Skeletal muscle tissue (tissue), 3 donors: ENCODE measurements at regions not wholly inside any gene's neighbourhood (a gene's known extent, or its start where the extent isn't known, plus 50 kb on each side); places are given as distances from the start of the nearest gene placed in this dataset.

Experiments
- H3K27ac ChIP-seq: one replicate; pipeline ENCODE4 v1.7.0; 2013; ENCODE audit warnings: mild to moderate bottlenecking, low read depth, low read length, inconsistent platforms
- H3K27me3 ChIP-seq, 3 donors: one replicate each; pipeline ENCODE4 v1.7.0; 2013; ENCODE audit warnings: low read length in 3 of 3; ENCODE audit not compliant: control insufficient read depth in 3 of 3, insufficient read depth in 3 of 3
- H3K36me3 ChIP-seq, 3 donors: one replicate each; pipeline ENCODE4 v1.7.0; 2013; ENCODE audit warnings: low read length in 3 of 3; ENCODE audit not compliant: control insufficient read depth in 3 of 3, insufficient read depth in 3 of 3
- H3K4me1 ChIP-seq, 3 donors: one replicate each; pipeline ENCODE4 v1.7.0; 2013; ENCODE audit warnings: low read length in 3 of 3, mild to moderate bottlenecking in 3 of 3; ENCODE audit not compliant: control insufficient read depth in 3 of 3, insufficient read depth in 3 of 3
- H3K4me3 ChIP-seq, 3 donors: one replicate each; pipeline ENCODE4 v1.7.0; 2013; ENCODE audit warnings: low read length in 3 of 3
- H3K9ac ChIP-seq, 3 donors: one replicate each; pipeline ENCODE4 v1.7.0; 2013; ENCODE audit warnings: low read length in 3 of 3, mild to moderate bottlenecking in 3 of 3, moderate library complexity in 2 of 3, low read depth in 1 of 3
- H3K9me3 ChIP-seq, 3 donors: one replicate each; pipeline ENCODE4 v1.7.0; 2013; ENCODE audit warnings: low read length in 3 of 3; ENCODE audit not compliant: control insufficient read depth in 3 of 3
- donor health status: Osteomylitis.

DNA sequence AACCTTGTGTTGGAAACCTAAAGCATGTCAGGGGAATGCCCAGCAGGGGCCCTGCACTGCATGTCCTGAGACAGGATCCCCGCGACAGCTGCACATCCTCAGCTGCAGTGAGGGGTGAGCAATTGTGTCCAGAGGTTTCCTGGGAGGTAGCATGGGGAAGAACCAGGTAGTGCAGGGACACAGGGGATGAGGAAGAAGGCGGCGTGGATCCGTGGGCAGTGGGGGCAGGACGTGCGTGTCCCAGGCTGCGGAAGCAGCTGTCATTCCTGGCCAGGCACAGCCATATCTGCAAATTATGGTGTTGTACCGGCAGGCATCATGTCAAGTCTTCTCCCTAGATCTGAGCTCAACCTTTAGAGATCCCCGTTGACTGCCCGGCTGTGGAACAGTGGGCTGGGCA is 238.2 kb upstream of the MYT1L start:
- no peaks in the 10 kb centered on the region for H3K9me3 ChIP-seq
- no peaks in the 10 kb centered on the region for H3K36me3 ChIP-seq
- H3K4me3 ChIP-seq = no peak overlapping the region
- H3K4me1 ChIP-seq = no peaks in the 10 kb centered on the region
- no peak overlapping the region for H3K9ac ChIP-seq
- H3K27ac ChIP-seq = no peak overlapping the region
- peaks cover 0 to 3% (median 3%) of the 10 kb centered on the region in 3 donors for H3K27me3 ChIP-seq

DNA sequence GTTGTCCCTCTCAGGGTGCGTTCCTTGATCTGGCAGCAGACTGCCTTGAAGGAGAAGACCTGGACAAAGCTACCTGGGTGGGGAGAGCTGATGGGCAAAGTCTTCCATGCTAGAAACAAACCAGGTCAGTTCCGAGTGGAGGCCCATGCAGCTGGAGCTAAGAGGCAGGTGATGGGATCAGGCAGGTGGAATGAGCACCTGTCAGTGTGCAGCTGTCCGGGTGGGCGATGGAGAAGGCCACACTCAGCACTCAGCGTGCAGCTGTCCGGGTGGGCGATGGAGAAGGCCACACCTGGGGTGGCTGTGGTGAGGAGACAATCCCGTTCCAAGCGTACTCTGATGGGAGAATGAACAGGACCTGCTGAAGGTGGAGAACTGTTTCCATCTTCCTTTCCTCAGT is 237.3 kb upstream of the MYT1L start:
- Histone ChIP-seq H3K27ac (no peak overlapping the region), H3K27me3 (peaks cover 0 to 3% (median 2%) of the 10 kb centered on the region in 3 donors), H3K36me3 (no peaks in the 10 kb centered on the region), H3K4me1 (no peaks in the 10 kb centered on the region), H3K9ac (no peak overlapping the region), H3K4me3 (no peak overlapping the region), H3K9me3 (no peaks in the 10 kb centered on the region)

DNA sequence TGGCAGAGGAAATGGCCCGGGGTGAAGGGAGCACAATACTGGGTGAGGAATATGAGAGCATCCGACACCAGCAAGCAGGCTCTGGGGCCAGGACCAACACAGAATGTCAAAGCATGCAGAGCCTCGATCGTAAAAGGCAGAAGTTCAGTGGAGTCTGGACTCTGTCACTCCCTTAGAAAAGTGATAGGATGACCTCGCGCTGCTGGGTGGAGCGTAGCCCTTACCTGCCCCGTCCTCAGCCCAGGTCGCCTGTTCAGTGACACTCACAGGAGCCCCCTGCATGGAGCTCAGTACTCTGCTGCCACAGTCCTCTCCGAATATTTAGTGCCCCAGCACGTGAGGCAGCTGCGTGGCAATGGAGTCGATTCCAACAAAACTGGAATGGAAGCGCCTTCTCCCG is 236.7 kb upstream of the MYT1L start:
- H3K27me3 ChIP-seq = peaks cover 0 to 3% (median 2%) of the 10 kb centered on the region in 3 donors
- no peaks in the 10 kb centered on the region for H3K4me1 ChIP-seq
- no peaks in the 10 kb centered on the region for H3K9me3 ChIP-seq
- no peak overlapping the region for H3K27ac ChIP-seq
- H3K36me3 ChIP-seq = no peaks in the 10 kb centered on the region
- no peak overlapping the region for H3K4me3 ChIP-seq
- no peak overlapping the region for H3K9ac ChIP-seq

DNA sequence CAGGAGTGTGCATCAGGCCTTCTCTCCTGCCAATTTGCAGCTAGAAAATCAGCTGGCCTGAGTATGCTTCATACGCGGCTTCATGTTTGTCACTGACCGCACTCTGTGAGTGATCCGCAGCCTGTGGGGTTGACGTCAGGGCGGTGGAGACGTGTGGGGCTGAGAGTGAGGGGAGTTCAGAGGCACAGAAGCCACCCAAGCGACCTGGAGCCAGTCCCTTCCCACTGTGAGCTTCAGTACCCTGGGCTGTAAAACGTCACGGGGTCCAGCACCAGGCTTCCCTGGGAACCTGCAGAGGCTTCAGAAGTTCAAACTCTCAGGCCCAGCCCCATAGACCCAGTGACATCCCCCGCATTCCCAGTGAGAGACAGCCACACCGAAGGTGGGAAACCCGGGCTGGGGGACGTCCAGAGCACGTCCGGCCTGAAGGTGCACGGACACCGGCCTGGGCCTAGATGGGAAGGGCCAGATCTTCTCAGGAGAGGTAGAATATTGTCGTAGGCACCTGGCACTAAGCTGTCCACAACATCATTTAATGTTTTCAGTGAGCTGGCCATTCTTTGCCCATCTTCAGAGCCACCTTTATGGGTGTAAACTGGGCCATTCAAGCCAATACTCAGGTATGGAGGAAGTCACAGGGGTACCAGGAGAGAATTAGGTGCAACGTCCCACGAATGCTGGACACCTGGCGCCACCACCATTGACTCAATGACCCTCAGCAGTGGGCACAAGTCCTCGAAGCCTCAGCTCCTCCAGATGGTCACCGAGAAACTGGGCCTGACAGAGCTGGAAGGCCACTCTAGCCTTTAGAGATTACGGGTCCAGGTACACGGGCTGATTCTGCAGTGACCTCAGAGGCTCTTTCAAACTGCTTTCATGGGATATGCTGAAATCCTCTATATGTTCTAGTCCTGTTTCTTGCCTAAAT is 235.6 kb upstream of the MYT1L start:
- H3K4me3 ChIP-seq = no peak overlapping the region
- H3K27me3 ChIP-seq = peaks cover 0 to 3% (median 2%) of the 10 kb centered on the region in 3 donors
- H3K9me3 ChIP-seq = no peaks in the 10 kb centered on the region
- H3K9ac ChIP-seq = no peak overlapping the region
- no peaks in the 10 kb centered on the region for H3K36me3 ChIP-seq
- no peaks in the 10 kb centered on the region for H3K4me1 ChIP-seq
- H3K27ac ChIP-seq = no peak overlapping the region

DNA sequence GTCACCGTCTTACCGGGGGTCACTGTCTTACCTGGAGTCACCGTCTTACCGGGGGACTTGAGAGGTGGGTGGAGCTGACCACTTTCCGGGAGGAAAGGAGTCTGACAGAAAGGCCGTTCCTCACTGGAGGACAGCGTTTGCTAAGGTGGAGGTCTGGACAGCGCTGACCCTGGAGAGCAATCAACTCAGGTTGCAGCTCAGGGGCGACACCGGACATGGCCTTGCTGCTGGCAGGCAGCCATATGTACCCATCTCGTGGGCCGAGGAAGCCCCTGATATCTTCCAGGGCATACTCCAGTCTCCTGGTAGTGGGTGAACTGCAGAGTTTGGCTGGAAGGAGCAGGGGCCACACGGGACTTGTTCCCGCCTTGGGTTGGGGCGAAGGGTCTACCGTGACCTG is 234.6 kb upstream of the MYT1L start:
- no peak overlapping the region for H3K27ac ChIP-seq
- no peak overlapping the region for H3K4me3 ChIP-seq
- no peaks in the 10 kb centered on the region for H3K9me3 ChIP-seq
- peaks cover 0 to 5% (median 2%) of the 10 kb centered on the region in 3 donors for H3K27me3 ChIP-seq
- no peaks in the 10 kb centered on the region for H3K4me1 ChIP-seq
- H3K9ac ChIP-seq = no peak overlapping the region
- H3K36me3 ChIP-seq = no peaks in the 10 kb centered on the region

DNA sequence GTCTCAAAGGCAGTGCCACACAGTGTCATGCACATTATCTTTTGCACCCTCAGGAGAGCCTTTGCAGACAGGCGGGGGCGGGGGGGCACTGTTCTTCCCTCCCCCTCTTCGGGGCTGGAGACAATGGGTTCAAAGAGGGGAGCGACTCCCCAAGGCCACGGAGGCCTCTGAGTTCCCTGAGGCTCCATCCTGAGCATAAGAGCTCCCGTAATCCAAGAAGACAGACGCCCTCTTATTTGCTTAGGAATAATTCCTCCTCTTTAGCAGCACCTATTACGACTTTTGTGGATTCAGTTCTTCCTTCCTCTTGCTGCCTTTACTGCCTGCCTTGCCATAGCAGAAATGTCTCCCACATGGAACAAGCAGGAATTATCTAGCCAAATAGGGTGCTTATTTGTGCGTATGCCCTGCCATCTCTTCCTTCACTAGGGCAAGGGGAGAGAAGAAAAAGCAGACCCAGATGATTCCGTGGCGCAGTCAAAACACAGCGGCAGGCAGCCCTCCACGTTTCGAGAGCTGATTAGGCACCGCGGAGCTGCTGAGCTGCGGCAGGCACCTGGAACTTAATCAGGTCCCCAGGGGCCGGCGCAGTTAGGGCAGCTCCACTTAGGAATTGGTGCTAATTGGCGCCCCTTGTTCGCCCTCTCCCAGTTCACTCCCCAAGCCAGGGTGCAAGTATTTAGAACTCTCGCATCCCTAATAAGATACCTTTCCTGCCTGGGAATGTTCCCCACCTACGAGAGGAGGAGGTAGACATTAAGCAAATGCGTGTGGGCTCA is 233.4 kb upstream of the MYT1L start:
- H3K36me3 ChIP-seq = no peaks in the 10 kb centered on the region
- H3K4me3 ChIP-seq = no peak overlapping the region
- H3K9me3 ChIP-seq = no peaks in the 10 kb centered on the region
- H3K9ac ChIP-seq = no peak overlapping the region
- no peak overlapping the region for H3K27ac ChIP-seq
- no peaks in the 10 kb centered on the region for H3K4me1 ChIP-seq
- peaks cover 0 to 5% (median 4%) of the 10 kb centered on the region in 3 donors for H3K27me3 ChIP-seq

DNA sequence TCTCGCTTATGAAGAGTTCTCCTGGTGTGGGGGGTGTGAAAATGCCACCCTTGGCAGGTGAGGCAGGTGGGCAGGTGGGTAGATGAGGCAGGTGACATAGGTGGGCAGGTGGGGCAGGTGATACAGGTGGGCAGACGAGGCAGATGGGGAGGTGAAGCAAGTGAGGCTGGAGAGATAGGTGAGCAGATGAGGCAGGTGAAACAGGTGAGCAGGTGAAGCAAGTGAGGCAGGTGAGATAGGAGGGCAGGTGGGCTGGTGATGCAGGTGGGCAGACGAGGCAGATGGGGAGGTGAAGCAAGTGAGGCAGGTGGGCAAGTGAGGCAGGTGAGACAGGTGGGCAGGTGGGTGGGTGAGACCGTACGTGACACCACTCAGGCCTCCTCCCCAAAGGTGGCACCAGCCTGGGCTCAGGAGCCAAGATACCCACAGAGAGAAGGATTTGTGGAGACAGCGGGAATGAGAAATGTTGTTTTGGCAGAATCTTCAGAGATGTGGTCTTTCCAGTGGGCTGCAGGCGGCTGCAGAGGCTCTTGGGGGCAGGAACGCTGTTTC is 232.3 kb upstream of the MYT1L start:
- Histone ChIP-seq H3K9ac (no peak overlapping the region), H3K4me3 (no peak overlapping the region), H3K36me3 (no peaks in the 10 kb centered on the region), H3K9me3 (no peaks in the 10 kb centered on the region), H3K27me3 (peaks cover 0 to 4% (median 3%) of the 10 kb centered on the region in 3 donors), H3K4me1 (no peaks in the 10 kb centered on the region), H3K27ac (no peak overlapping the region)

DNA sequence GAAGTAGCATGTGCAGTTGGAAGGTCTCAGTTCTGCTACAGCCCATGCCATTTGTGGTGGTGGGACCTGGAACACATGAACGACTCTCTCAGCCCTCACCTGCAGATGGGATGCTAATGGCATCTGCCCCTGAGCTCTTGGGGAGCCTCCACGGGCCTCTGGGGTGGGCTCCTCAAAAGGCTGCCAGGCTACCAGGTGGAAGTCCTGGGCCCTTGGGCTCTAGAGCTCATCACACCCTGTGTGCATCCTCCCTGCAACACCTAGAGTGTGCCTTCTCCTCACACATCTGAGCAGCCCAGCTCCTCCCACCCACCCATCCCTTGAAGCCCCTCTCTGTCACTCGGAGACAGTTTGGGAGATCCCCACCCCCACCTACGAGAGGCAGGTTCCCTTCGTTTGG is 231.8 kb upstream of the MYT1L start:
- Histone ChIP-seq H3K36me3 (no peaks in the 10 kb centered on the region), H3K27ac (no peak overlapping the region), H3K4me1 (no peaks in the 10 kb centered on the region), H3K9ac (no peak overlapping the region), H3K4me3 (no peak overlapping the region), H3K9me3 (no peaks in the 10 kb centered on the region), H3K27me3 (peaks cover 0 to 4% (median 3%) of the 10 kb centered on the region in 3 donors)

DNA sequence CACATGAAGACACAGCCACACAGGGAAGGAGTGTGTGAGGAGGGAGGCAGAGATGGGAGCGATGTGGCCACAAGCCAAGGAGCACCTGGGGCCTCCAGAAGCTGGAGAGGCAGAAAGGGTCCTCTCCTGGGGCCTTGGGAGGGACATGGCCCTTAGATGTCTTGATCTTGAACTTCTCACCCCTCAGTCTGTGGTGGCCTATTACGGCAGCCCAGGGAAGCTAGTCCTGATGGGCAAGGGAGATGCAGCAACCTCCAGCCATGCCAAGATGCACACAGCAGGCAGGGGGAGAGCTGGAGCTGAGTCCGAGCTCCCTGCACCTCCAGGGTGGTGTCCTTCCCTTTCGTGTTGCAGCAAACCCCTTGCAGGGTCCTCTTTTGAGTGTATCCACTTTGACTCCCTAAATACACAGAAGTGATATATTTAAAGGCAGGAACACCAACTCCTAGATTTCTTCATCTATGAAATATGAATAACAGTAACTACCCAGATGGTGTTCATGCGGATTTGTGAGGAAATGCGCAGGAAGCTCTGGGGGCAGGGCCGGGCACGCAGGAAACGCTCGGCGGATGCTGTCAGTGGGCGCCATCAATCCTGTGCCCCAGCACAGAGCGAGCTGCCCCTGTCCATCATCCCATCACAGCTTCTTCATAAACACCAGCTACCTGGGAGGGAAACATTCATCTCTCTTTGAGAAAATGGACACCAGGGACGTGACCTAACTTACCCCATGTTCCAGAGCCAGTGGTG is 230.4 kb upstream of the MYT1L start:
- Histone ChIP-seq H3K36me3 (no peaks in the 10 kb centered on the region), H3K9ac (no peak overlapping the region), H3K9me3 (no peaks in the 10 kb centered on the region), H3K4me1 (no peaks in the 10 kb centered on the region), H3K4me3 (no peak overlapping the region), H3K27ac (no peak overlapping the region), H3K27me3 (peaks cover 0 to 4% (median 3%) of the 10 kb centered on the region in 3 donors)
